Lung (tissue), 11 donors: ENCODE measurements at regions not wholly inside any gene's neighbourhood (a gene's known extent, or its start where the extent isn't known, plus 50 kb on each side); places are given as distances from the start of the nearest gene placed in this dataset.

Source experiments
- ATAC-seq: fragments of 200-7000 bp; cut with Tn5 transposase; one replicate; pipeline ENCODE4 v1.9.1; 2020; ENCODE audit warnings: moderate number of reproducible peaks; ENCODE audit not compliant: insufficient read depth, low FRiP score
- DNase-seq, 3 donors: peaks; one replicate each; pipeline ENCODE4 v3.0.0-alpha.2; 2013 to 2017
- H3K27ac ChIP-seq, 2 donors: one replicate each; pipeline ENCODE4 v1.5.1; 2013; ENCODE audit warnings: mild to moderate bottlenecking in 2 of 2, moderate library complexity in 2 of 2, control low read depth in 1 of 2, inconsistent platforms in 1 of 2, low read depth in 1 of 2, low read length in 1 of 2
- H3K27me3 ChIP-seq, 3 donors: one replicate each; pipeline ENCODE4 v1.5.1; 2013; ENCODE audit warnings: low read length in 2 of 3; ENCODE audit not compliant: control insufficient read depth in 3 of 3, insufficient read depth in 3 of 3
- H3K36me3 ChIP-seq, 4 donors: one replicate each; pipeline ENCODE4 v1.5.1; 2013; ENCODE audit warnings: low read length in 4 of 4, mild to moderate bottlenecking in 1 of 4, moderate library complexity in 1 of 4; ENCODE audit not compliant: control insufficient read depth in 4 of 4, insufficient read depth in 4 of 4
- H3K4me1 ChIP-seq, 5 donors: one replicate each; pipeline ENCODE4 v1.5.1; 2013; ENCODE audit warnings: low read length in 5 of 5, mild to moderate bottlenecking in 2 of 5, moderate library complexity in 1 of 5; ENCODE audit not compliant: control insufficient read depth in 5 of 5, insufficient read depth in 5 of 5
- H3K4me3 ChIP-seq: one replicate; pipeline ENCODE4 v1.5.1; 2013; ENCODE audit warnings: mild to moderate bottlenecking, control low read depth, moderate library complexity
- H3K9ac ChIP-seq, 2 donors: one replicate each; pipeline ENCODE4 v1.5.1; 2013; ENCODE audit warnings: low read length in 2 of 2, control low read depth in 1 of 2; ENCODE audit not compliant: insufficient read depth in 1 of 2
- H3K9me3 ChIP-seq, 4 donors: one replicate each; pipeline ENCODE4 v1.5.1; 2013; ENCODE audit warnings: low read length in 3 of 4, mild to moderate bottlenecking in 1 of 4, moderate library complexity in 1 of 4; ENCODE audit not compliant: control insufficient read depth in 4 of 4, insufficient read depth in 3 of 4
- CTCF ChIP-seq: IDR thresholded peaks from 2 replicates; pipeline ENCODE4 v1.5.1; 2012; ENCODE audit warnings: mild to moderate bottlenecking; ENCODE audit errors: control extremely low read depth, extremely low read depth
- WGBS, 2 donors: extraction: QIAGEN DNeasy Blood & Tissue Kit; methylation state at CpG; one replicate each; pipeline ENCODE4 v1.1.7; 2013; 5-methylcytosine and 5-hydroxymethylcytosine counted together
- donor health status: control.
- donor health status: control.
- donor health status: Bipolar disorder and iron deficiency.
- donor health status: healthy.
- donor health status: DM: yes; HTN: yes; CAD: no.

GRCh38 chr2:189306525-189306924 is 127.0 kb upstream of the COL5A2 start:
- DNase-seq (no peak), ATAC-seq (no peak)
- H3K27me3 ChIP-seq, result no peaks in the 10 kb centered on the region
- no peak overlapping the region for H3K4me3 ChIP-seq
- peaks cover 0 to 1% (median 0%) of the 10 kb centered on the region in 5 donors for H3K4me1 ChIP-seq
- H3K36me3 ChIP-seq, result no peaks in the 10 kb centered on the region
- H3K9me3 ChIP-seq, result no peaks in the 10 kb centered on the region
- WGBS, 2 donors, result 94 to 97% methylated on average over 2 of the region's 2 CpGs
- H3K9ac ChIP-seq, result no peak overlapping the region
- TF ChIP-seq CTCF, result no peak
- H3K27ac ChIP-seq, result no peak overlapping the region

- DNase-seq, result no peak
- H3K4me1 ChIP-seq, result peaks cover 0 to 1% (median 0%) of the 10 kb centered on the region in 5 donors
- H3K9me3 ChIP-seq, result no peaks in the 10 kb centered on the region
- 80 to 85% methylated on average over 3 of the region's 3 CpGs for WGBS, 2 donors
- ATAC-seq, result no peak
- no peak overlapping the region for H3K9ac ChIP-seq
- H3K36me3 ChIP-seq, result no peaks in the 10 kb centered on the region
- H3K4me3 ChIP-seq, result no peak overlapping the region
- no peaks in the 10 kb centered on the region for H3K27me3 ChIP-seq
- H3K27ac ChIP-seq, result no peak overlapping the region
- no peak for TF ChIP-seq CTCF
Observed at GRCh38 chr2:189308056-189308790, 128.7 kb upstream of the COL5A2 start.

GRCh38 chr2:189309331-189309730 is 129.8 kb upstream of the COL5A2 start:
- Histone ChIP-seq H3K36me3 (no peaks in the 10 kb centered on the region), H3K9ac (no peak overlapping the region), H3K27ac (no peak overlapping the region), H3K9me3 (no peaks in the 10 kb centered on the region), H3K4me1 (peaks cover 0 to 1% (median 0%) of the 10 kb centered on the region in 5 donors), H3K27me3 (no peaks in the 10 kb centered on the region), H3K4me3 (no peak overlapping the region)
- WGBS, 2 donors, result 69 to 73% methylated on average over 4 of the region's 4 CpGs
- DNase-seq (no peak), ATAC-seq (no peak)
- no peak for TF ChIP-seq CTCF

GRCh38 chr2:189312211-189312610 is 129.1 kb upstream of the WDR75 start:
- Histone ChIP-seq H3K4me3 (no peak overlapping the region), H3K27me3 (no peaks in the 10 kb centered on the region), H3K4me1 (peaks cover 0 to 1% (median 0%) of the 10 kb centered on the region in 5 donors), H3K36me3 (no peaks in the 10 kb centered on the region), H3K27ac (no peak overlapping the region), H3K9me3 (no peaks in the 10 kb centered on the region), H3K9ac (no peak overlapping the region)
- ATAC-seq (no peak), DNase-seq (no peak)
- no peak for TF ChIP-seq CTCF
- 96% methylated on average over 13 of the region's 13 CpGs for WGBS, 2 donors
